ENCODE measurements at regions not wholly inside any gene's neighbourhood (a gene's known extent, or its start where the extent isn't known, plus 50 kb on each side); places are given as distances from the start of the nearest gene placed in this dataset.

GRCh38 chr2:217069263-217070042, 209.6 kb upstream of the TNP1 start:
- ATAC-seq = peak in 1 of 2 donors; percentile 30
- no peak for DNase-seq
- Mint-ChIP-seq H3K4me3 (no peak overlapping the region), H3K27me3 (ENCODE audit: low read depth) (peaks cover 5% of the 10 kb centered on the region), H3K4me1 (ENCODE audit: low read depth) (no peaks in the 10 kb centered on the region), H3K36me3 (ENCODE audit: insufficient read depth) (no peaks in the 10 kb centered on the region), H3K9me3 (peaks cover 5% of the 10 kb centered on the region)

DNA sequence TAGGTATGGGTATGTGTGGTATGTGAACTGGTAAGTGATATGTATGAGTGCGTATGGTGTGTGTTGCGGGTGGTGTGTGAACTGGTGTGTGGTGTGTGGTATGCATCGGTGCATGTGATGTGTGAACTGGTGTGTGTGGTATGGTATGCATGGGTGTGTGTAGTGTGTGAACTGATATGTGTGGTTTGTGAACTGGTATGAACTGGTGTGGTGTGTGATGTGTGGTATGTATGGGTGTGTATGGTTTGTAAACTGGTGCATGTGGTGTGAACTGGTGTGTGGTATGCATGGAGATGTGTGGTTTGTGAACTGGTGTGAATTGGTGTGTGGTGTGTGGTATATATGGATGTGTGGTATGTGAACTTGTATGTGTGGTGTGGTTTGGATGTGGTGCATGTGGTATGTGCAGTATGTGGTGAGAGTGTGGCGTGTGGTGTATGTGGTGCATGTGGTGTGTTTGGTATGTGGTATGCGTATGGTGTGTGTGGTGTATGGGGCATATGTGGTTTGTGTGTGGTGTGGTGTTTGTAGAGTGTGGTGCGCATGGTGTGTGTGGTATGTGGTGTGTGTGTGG, 208.9 kb upstream of the TNP1 start:
- ATAC-seq = no peak
- no peaks in the 10 kb centered on the region for H3K4me1 Mint-ChIP-seq (ENCODE audit: low read depth)
- no peaks in the 10 kb centered on the region for H3K36me3 Mint-ChIP-seq (ENCODE audit: insufficient read depth)
- no peak for DNase-seq
- H3K27me3 Mint-ChIP-seq (ENCODE audit: low read depth) = peaks cover 5% of the 10 kb centered on the region
- no peak overlapping the region for H3K4me3 Mint-ChIP-seq
- H3K9me3 Mint-ChIP-seq = peaks cover 5% of the 10 kb centered on the region

- Mint-ChIP-seq H3K4me3 (no peak overlapping the region), H3K4me1 (ENCODE audit: low read depth) (no peaks in the 10 kb centered on the region), H3K27me3 (ENCODE audit: low read depth) (peaks cover 5% of the 10 kb centered on the region), H3K36me3 (ENCODE audit: insufficient read depth) (no peaks in the 10 kb centered on the region), H3K9me3 (peaks cover 5% of the 10 kb centered on the region)
- DNase-seq (no peak), ATAC-seq (no peak)
These were observed 207.9 kb upstream of the TNP1 start for GRCh38 chr2:217067787-217068186.

GRCh38 chr2:217066510-217067270, 206.8 kb upstream of the TNP1 start:
- no peaks in the 10 kb centered on the region for H3K36me3 Mint-ChIP-seq (ENCODE audit: insufficient read depth)
- ATAC-seq (no peak), DNase-seq (no peak)
- H3K9me3 Mint-ChIP-seq = peaks cover 5% of the 10 kb centered on the region
- H3K4me3 Mint-ChIP-seq = no peak overlapping the region
- H3K27me3 Mint-ChIP-seq (ENCODE audit: low read depth) = peaks cover 5% of the 10 kb centered on the region
- H3K4me1 Mint-ChIP-seq (ENCODE audit: low read depth) = no peaks in the 10 kb centered on the region

- no peaks in the 10 kb centered on the region for H3K36me3 Mint-ChIP-seq (ENCODE audit: insufficient read depth)
- peaks cover 5% of the 10 kb centered on the region for H3K27me3 Mint-ChIP-seq (ENCODE audit: low read depth)
- H3K9me3 Mint-ChIP-seq = peaks cover 5% of the 10 kb centered on the region
- DNase-seq = no peak
- H3K4me3 Mint-ChIP-seq = no peak overlapping the region
- ATAC-seq = no peak
- no peaks in the 10 kb centered on the region for H3K4me1 Mint-ChIP-seq (ENCODE audit: low read depth)
These were observed 206.0 kb upstream of the TNP1 start for GRCh38 chr2:217065695-217066405.

- DNase-seq = no peak
- Mint-ChIP-seq H3K36me3 (ENCODE audit: insufficient read depth) (no peaks in the 10 kb centered on the region), H3K9me3 (peaks cover 5% of the 10 kb centered on the region), H3K4me1 (ENCODE audit: low read depth) (no peaks in the 10 kb centered on the region), H3K4me3 (no peak overlapping the region), H3K27me3 (ENCODE audit: low read depth) (peaks cover 5% of the 10 kb centered on the region)
- no peak for ATAC-seq
These were observed 205.1 kb upstream of the TNP1 start for GRCh38 chr2:217065012-217065290.

GRCh38 chr2:217064234-217065011, 204.6 kb upstream of the TNP1 start:
- no peak for ATAC-seq
- H3K4me1 Mint-ChIP-seq (ENCODE audit: low read depth) = no peaks in the 10 kb centered on the region
- peaks cover 5% of the 10 kb centered on the region for H3K9me3 Mint-ChIP-seq
- peaks cover 5% of the 10 kb centered on the region for H3K27me3 Mint-ChIP-seq (ENCODE audit: low read depth)
- no peak overlapping the region for H3K4me3 Mint-ChIP-seq
- no peak for DNase-seq
- no peaks in the 10 kb centered on the region for H3K36me3 Mint-ChIP-seq (ENCODE audit: insufficient read depth)

DNA sequence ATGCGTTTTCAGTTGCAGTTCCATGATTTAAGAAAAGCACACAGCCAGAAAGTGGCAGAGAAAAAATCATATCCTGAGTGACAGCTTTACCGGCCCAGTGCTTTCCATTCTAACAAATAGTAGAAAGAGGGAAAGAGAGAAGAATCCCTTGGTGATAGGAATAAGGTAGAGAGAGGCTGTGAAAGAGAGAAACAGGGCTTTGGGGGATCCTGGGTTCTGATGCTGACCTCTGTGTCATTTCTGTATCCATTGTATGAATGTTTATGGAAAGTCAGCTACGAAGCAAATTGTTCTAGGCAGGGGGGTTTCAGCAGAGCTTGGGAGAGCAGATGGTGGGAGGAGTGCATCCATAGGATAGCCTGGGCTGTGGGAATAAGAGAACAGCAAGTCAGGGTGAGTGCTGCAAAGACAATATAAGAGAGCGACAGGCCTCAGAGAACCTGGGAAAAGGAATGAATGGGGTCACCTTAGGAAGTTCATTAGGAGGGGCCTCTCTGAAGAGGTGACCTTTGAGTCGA, 203.4 kb upstream of the TNP1 start:
- H3K27me3 Mint-ChIP-seq (ENCODE audit: low read depth) = peaks cover 5% of the 10 kb centered on the region
- DNase-seq = no peak
- no peaks in the 10 kb centered on the region for H3K36me3 Mint-ChIP-seq (ENCODE audit: insufficient read depth)
- no peak overlapping the region for H3K4me3 Mint-ChIP-seq
- no peak for ATAC-seq
- H3K4me1 Mint-ChIP-seq (ENCODE audit: low read depth) = no peaks in the 10 kb centered on the region
- H3K9me3 Mint-ChIP-seq = peaks cover 5% of the 10 kb centered on the region

DNA sequence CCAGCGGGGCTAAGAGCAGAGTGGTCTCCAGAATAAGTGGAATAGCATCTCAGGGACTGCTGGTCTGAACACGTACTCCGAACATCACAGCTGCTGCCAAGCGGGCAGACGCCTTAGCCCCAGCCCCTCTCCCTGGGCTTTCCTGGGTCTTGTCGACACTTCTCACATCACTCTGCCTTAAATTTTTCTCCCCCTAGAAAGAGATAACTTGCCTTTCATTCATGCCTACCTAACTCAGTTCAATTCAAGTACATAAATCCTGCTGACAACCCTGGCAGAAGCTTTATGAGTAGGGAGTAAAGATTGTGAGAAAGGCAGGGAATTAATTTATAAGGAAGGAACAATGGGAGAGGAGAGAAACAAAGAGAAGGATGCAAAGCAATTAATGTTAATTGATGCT, 202.9 kb upstream of the TNP1 start:
- H3K36me3 Mint-ChIP-seq (ENCODE audit: insufficient read depth) = no peaks in the 10 kb centered on the region
- H3K4me1 Mint-ChIP-seq (ENCODE audit: low read depth) = no peaks in the 10 kb centered on the region
- H3K9me3 Mint-ChIP-seq = peaks cover 4% of the 10 kb centered on the region

DNA sequence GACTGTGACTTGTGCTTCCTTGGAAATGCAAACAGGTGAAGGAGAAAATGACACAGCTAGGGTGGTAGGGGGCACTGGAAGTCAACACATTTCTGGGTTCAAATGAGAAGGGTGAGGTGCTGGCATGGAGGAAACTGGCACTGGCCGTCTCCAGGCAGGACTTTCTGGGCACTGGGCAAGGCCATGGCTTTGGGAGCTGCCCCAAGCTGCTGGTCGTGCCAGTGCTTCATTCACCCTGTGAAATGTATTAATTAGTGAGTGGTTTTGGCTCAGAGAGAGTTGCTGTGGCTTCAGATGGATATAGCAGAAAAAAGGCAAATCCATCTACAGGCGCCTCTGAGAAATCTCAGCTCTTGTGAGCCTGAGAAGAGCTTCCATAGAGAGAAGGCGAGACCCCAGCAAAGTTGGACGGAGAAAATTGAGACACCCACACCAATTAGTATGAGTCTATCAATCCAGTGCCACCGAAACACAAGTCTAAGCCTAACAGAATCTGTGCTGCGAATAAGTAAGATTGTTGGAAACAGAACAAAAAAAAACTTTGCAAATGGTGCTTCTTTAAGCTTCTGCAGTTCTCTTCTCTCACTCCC, 202.1 kb upstream of the TNP1 start:
- no peak for DNase-seq
- peaks cover 5% of the 10 kb centered on the region for H3K27me3 Mint-ChIP-seq (ENCODE audit: low read depth)
- no peak overlapping the region for H3K4me3 Mint-ChIP-seq
- no peaks in the 10 kb centered on the region for H3K9me3 Mint-ChIP-seq
- H3K4me1 Mint-ChIP-seq (ENCODE audit: low read depth) = no peaks in the 10 kb centered on the region
- no peaks in the 10 kb centered on the region for H3K36me3 Mint-ChIP-seq (ENCODE audit: insufficient read depth)
- ATAC-seq = no peak

More for the DNA sequence above, 202.9 kb upstream of the TNP1 start:
- peaks cover 5% of the 10 kb centered on the region for H3K27me3 Mint-ChIP-seq (ENCODE audit: low read depth)
- ATAC-seq (no peak), DNase-seq (no peak)
- H3K4me3 Mint-ChIP-seq = no peak overlapping the region

DNA sequence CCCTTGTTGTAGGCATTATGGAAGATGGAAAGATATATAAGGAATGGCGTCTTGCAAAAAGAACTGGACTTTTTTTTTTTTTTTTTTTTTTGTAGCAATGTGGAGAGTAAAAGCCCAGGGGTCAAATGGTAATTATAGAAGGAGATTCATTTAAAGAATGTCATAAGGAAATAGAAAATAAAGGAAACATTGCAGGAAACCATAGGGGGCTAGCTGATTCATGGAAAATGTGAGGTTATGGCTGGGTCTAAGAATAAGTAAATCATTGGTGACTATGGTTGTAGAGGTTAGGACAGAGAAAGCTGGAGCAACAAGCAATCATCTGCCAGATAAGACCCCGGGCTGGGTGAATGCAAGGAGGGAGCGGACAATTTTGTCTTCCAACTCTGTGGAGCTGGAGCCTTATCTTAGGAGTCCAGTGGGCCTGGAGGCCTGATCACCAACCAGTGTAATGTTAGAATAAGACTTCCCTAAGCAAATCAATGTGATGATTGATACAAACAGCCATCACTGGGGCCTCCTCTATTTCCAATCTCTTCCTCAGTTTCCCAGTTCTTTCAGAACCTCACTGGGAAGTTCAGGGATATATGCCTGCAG, 201.2 kb upstream of the TNP1 start:
- Mint-ChIP-seq H3K36me3 (ENCODE audit: insufficient read depth) (no peaks in the 10 kb centered on the region), H3K4me3 (no peak overlapping the region), H3K27me3 (ENCODE audit: low read depth) (no peaks in the 10 kb centered on the region), H3K9me3 (no peaks in the 10 kb centered on the region), H3K4me1 (ENCODE audit: low read depth) (no peaks in the 10 kb centered on the region)
- DNase-seq (no peak), ATAC-seq (no peak)

GRCh38 chr2:217060516-217060915, 200.7 kb upstream of the TNP1 start:
- Mint-ChIP-seq H3K36me3 (ENCODE audit: insufficient read depth) (no peaks in the 10 kb centered on the region), H3K9me3 (no peaks in the 10 kb centered on the region), H3K4me3 (no peak overlapping the region), H3K27me3 (ENCODE audit: low read depth) (no peaks in the 10 kb centered on the region), H3K4me1 (ENCODE audit: low read depth) (no peaks in the 10 kb centered on the region)
- DNase-seq (no peak), ATAC-seq (no peak)

Data from activated T-cell treated with anti-CD3 and anti-CD28 coated beads, Interleukin-2, amount 50 U/mL, for 4 hours (primary cell).